Fibroblast of lung (primary cell): ENCODE measurements at regions not wholly inside any gene's neighbourhood (a gene's known extent, or its start where the extent isn't known, plus 50 kb on each side); places are given as distances from the start of the nearest gene placed in this dataset.

ENCODE experiments used
- DNase-seq, 2 donors: peaks; one replicate each; pipeline versions ENCODE4 v3.0.0 to v3.0.0-alpha.2; 2010; ENCODE audit warnings: low read depth in 2 of 2
- H2AFZ ChIP-seq: 2 replicates; pipeline ENCODE4 v1.5.1; 2012; ENCODE audit warnings: low read length, control low read depth, inconsistent platforms
- H3K27ac ChIP-seq: 2 replicates; pipeline ENCODE4 v1.5.1; 2011; ENCODE audit warnings: low read length, control low read depth; ENCODE audit not compliant: insufficient read depth
- H3K27me3 ChIP-seq: 2 replicates; pipeline ENCODE4 v1.5.1; 2011; ENCODE audit warnings: mild to moderate bottlenecking, low read length; ENCODE audit not compliant: control insufficient read depth, insufficient read depth
- H3K36me3 ChIP-seq: 2 replicates; pipeline ENCODE4 v1.5.1; 2011; ENCODE audit warnings: low read length; ENCODE audit not compliant: control insufficient read depth, insufficient read depth
- H3K4me1 ChIP-seq: 2 replicates; pipeline ENCODE4 v1.5.1; 2011; ENCODE audit warnings: low read length; ENCODE audit not compliant: control insufficient read depth, insufficient read depth; ENCODE audit errors: extremely low read depth
- H3K4me2 ChIP-seq: 2 replicates; pipeline ENCODE4 v1.5.1; 2011; ENCODE audit warnings: low read length, control low read depth; ENCODE audit not compliant: insufficient read depth; ENCODE audit errors: extremely low read depth
- H3K4me3 ChIP-seq, 4 experiments: fragments of 200-600 bp in 1 of 4; sonication (generic) in 1 of 4; replicated peaks in 1 of 4; 2 replicates each; pipeline ENCODE4 v1.5.1; 2011 to 2016; ENCODE audit warnings: low read length in 4 of 4, low read depth in 3 of 4, mild to moderate bottlenecking in 3 of 4, control low read depth in 2 of 4, inconsistent platforms in 1 of 4, mixed read lengths in 1 of 4; ENCODE audit not compliant: insufficient read depth in 1 of 4; ENCODE audit errors: control extremely low read depth in 1 of 4
- H3K79me2 ChIP-seq: 2 replicates; pipeline ENCODE4 v1.5.1; 2012; ENCODE audit warnings: mild to moderate bottlenecking, low read length, inconsistent platforms; ENCODE audit not compliant: control insufficient read depth, insufficient read depth
- H3K9ac ChIP-seq: 2 replicates; pipeline ENCODE4 v1.5.1; 2011; ENCODE audit warnings: mild to moderate bottlenecking, low read length, control low read depth; ENCODE audit not compliant: insufficient read depth
- H3K9me3 ChIP-seq: 2 replicates; pipeline ENCODE4 v1.5.1; 2012; ENCODE audit warnings: low read depth, low read length; ENCODE audit not compliant: control insufficient read depth, insufficient read depth
- H4K20me1 ChIP-seq: 2 replicates; pipeline ENCODE4 v1.5.1; 2011; ENCODE audit warnings: low read length; ENCODE audit not compliant: control insufficient read depth, insufficient read depth; ENCODE audit errors: extremely low read depth
- CTCF ChIP-seq, 2 donors: IDR thresholded peaks in 1 of 2; conservative IDR thresholded peaks in 1 of 2; 1 replicate in 1 of 2; 2 replicates in 1 of 2; pipeline ENCODE4 v1.5.1; 2011 to 2012; ENCODE audit warnings: low read length in 2 of 2, control low read depth in 1 of 2, inconsistent platforms in 1 of 2, low read depth in 1 of 2, mild to moderate bottlenecking in 1 of 2
- EZH2 ChIP-seq: IDR thresholded peaks from 2 replicates; pipeline ENCODE4 v1.5.1; 2012; ENCODE audit warnings: low read length, control low read depth, mild to moderate bottlenecking; ENCODE audit errors: missing control alignments

GRCh38 chr21:15219039-15219438 is 154.2 kb upstream of the NRIP1 start:
- Histone ChIP-seq H3K9me3 (no peaks in the 10 kb centered on the region), H4K20me1 (no peaks in the 10 kb centered on the region), H3K27me3 (no peaks in the 10 kb centered on the region), H3K36me3 (no peaks in the 10 kb centered on the region), H3K4me1 (peaks cover 4% of the 10 kb centered on the region), H3K27ac (no peak overlapping the region), H3K4me2 (no peak overlapping the region), H3K9ac (no peak overlapping the region), H3K79me2 (no peaks in the 10 kb centered on the region), H3K4me3 (no peak overlapping the region), H2AFZ (no peak overlapping the region)
- no peak for DNase-seq
- no peak for TF ChIP-seq CTCF (conservative IDR thresholded peaks at IDR 0.05 in 1 of 2, IDR thresholded peaks at IDR 0.05 in 1 of 2; ENCODE audit: low read depth in 1 of 2, low read length in 2 of 2)
- TF ChIP-seq EZH2: no peak

- Histone ChIP-seq H2AFZ (no peak overlapping the region), H3K9me3 (no peaks in the 10 kb centered on the region), H3K27ac (no peak overlapping the region), H3K27me3 (no peaks in the 10 kb centered on the region), H3K79me2 (no peaks in the 10 kb centered on the region), H3K9ac (no peak overlapping the region), H3K36me3 (no peaks in the 10 kb centered on the region), H3K4me2 (no peak overlapping the region), H4K20me1 (no peaks in the 10 kb centered on the region), H3K4me1 (peaks cover 8% of the 10 kb centered on the region), H3K4me3 (no peak overlapping the region)
- DNase-seq: no peak
- TF ChIP-seq CTCF (conservative IDR thresholded peaks at IDR 0.05 in 1 of 2, IDR thresholded peaks at IDR 0.05 in 1 of 2; ENCODE audit: low read depth in 1 of 2, low read length in 2 of 2) (no peak), EZH2 (no peak)
These were observed 155.1 kb upstream of the NRIP1 start for GRCh38 chr21:15219894-15220293.

- Histone ChIP-seq H3K9me3 (no peaks in the 10 kb centered on the region), H3K79me2 (no peaks in the 10 kb centered on the region), H3K27me3 (no peaks in the 10 kb centered on the region), H3K9ac (no peak overlapping the region), H4K20me1 (no peaks in the 10 kb centered on the region), H2AFZ (no peak overlapping the region), H3K4me3 (no peak overlapping the region), H3K36me3 (no peaks in the 10 kb centered on the region), H3K27ac (no peak overlapping the region), H3K4me2 (peak overlapping the region; percentile 8), H3K4me1 (peaks cover 8% of the 10 kb centered on the region)
- DNase-seq: peak; percentile 77 to 79
- no peak for TF ChIP-seq EZH2
- TF ChIP-seq CTCF (conservative IDR thresholded peaks at IDR 0.05 in 1 of 2, IDR thresholded peaks at IDR 0.05 in 1 of 2; ENCODE audit: low read depth in 1 of 2, low read length in 2 of 2): no peak
These were observed 157.1 kb upstream of the NRIP1 start for GRCh38 chr21:15221799-15222386.
